Ishikawa (cell line): ENCODE measurements at regions not wholly inside any gene's neighbourhood (a gene's known extent, or its start where the extent isn't known, plus 50 kb on each side); places are given as distances from the start of the nearest gene placed in this dataset.

Source experiments
- EP300 ChIP-seq: IDR thresholded peaks from 2 replicates; pipeline ENCODE4 v1.6.1; 2012; ENCODE audit warnings: borderline replicate concordance
- FOXM1 ChIP-seq: IDR thresholded peaks from 2 replicates; pipeline ENCODE4 v1.6.1; 2012; ENCODE audit warnings: low read depth, borderline replicate concordance
- NFIC ChIP-seq: IDR thresholded peaks from 2 replicates; pipeline ENCODE4 v1.6.1; 2012
- RAD21 ChIP-seq: IDR thresholded peaks from 2 replicates; pipeline ENCODE4 v1.6.1; 2012; ENCODE audit warnings: low read depth
- TAF1 ChIP-seq: IDR thresholded peaks from 2 replicates; pipeline ENCODE4 v1.6.1; 2012; ENCODE audit warnings: low read depth, mild to moderate bottlenecking
- TCF12 ChIP-seq: IDR thresholded peaks from 2 replicates; pipeline ENCODE4 v1.6.1; 2012; ENCODE audit warnings: low read depth
- TF ChIP-seq, protein P1 (sequence below): IDR thresholded peaks from 2 replicates; pipeline ENCODE4 v1.6.1; 2012; ENCODE audit warnings: low read depth, mild to moderate bottlenecking

DNA sequence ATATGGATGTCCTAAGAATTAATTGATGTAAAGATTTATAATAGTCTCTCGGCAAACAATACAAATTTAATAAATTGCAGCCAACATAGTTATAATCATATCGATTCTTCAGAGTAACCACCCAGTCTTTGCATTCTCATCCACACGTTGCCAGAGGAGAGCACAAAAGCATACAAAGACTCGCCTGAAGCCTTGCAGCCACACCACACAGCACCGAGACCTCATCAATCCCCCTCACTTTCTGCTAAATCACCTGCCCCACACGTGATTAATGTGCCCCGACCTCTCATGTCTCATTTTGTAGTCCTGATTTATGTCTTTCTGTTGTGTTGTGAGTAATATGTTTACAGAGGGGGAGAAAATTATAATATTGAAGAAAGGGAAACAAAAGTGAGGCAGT, 510.4 kb downstream of the TRIML1 start:
- TF ChIP-seq NFIC (no peak), EP300 (no peak), RAD21 (no peak), TCF12 (no peak), TAF1 (no peak), FOXM1 (no peak)
- TF ChIP-seq, protein P1, sequence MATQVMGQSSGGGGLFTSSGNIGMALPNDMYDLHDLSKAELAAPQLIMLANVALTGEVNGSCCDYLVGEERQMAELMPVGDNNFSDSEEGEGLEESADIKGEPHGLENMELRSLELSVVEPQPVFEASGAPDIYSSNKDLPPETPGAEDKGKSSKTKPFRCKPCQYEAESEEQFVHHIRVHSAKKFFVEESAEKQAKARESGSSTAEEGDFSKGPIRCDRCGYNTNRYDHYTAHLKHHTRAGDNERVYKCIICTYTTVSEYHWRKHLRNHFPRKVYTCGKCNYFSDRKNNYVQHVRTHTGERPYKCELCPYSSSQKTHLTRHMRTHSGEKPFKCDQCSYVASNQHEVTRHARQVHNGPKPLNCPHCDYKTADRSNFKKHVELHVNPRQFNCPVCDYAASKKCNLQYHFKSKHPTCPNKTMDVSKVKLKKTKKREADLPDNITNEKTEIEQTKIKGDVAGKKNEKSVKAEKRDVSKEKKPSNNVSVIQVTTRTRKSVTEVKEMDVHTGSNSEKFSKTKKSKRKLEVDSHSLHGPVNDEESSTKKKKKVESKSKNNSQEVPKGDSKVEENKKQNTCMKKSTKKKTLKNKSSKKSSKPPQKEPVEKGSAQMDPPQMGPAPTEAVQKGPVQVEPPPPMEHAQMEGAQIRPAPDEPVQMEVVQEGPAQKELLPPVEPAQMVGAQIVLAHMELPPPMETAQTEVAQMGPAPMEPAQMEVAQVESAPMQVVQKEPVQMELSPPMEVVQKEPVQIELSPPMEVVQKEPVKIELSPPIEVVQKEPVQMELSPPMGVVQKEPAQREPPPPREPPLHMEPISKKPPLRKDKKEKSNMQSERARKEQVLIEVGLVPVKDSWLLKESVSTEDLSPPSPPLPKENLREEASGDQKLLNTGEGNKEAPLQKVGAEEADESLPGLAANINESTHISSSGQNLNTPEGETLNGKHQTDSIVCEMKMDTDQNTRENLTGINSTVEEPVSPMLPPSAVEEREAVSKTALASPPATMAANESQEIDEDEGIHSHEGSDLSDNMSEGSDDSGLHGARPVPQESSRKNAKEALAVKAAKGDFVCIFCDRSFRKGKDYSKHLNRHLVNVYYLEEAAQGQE = no peak
